ENCODE measurements at regions not wholly inside any gene's neighbourhood (a gene's known extent, or its start where the extent isn't known, plus 50 kb on each side); places are given as distances from the start of the nearest gene placed in this dataset.

- DNase-seq (ENCODE audit: low read depth): no peak
- Histone ChIP-seq H3K4me3 (ENCODE audit: low read depth, low read length) (no peak overlapping the region), H3K36me3 (ENCODE audit: control insufficient read depth, insufficient read depth, low read length) (no peaks in the 10 kb centered on the region), H3K27me3 (ENCODE audit: control insufficient read depth, insufficient read depth, low read length) (no peaks in the 10 kb centered on the region)
- ChIA-PET POLR2A (no interaction called here), CTCF (no interaction called here)
- TF ChIP-seq, protein P1, sequence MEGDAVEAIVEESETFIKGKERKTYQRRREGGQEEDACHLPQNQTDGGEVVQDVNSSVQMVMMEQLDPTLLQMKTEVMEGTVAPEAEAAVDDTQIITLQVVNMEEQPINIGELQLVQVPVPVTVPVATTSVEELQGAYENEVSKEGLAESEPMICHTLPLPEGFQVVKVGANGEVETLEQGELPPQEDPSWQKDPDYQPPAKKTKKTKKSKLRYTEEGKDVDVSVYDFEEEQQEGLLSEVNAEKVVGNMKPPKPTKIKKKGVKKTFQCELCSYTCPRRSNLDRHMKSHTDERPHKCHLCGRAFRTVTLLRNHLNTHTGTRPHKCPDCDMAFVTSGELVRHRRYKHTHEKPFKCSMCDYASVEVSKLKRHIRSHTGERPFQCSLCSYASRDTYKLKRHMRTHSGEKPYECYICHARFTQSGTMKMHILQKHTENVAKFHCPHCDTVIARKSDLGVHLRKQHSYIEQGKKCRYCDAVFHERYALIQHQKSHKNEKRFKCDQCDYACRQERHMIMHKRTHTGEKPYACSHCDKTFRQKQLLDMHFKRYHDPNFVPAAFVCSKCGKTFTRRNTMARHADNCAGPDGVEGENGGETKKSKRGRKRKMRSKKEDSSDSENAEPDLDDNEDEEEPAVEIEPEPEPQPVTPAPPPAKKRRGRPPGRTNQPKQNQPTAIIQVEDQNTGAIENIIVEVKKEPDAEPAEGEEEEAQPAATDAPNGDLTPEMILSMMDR (IDR thresholded peaks at IDR 0.05; ENCODE audit: insufficient read depth, low read depth, low read length): no peak
Observed at GRCh38 chr9:11269036-11269435, 656.2 kb upstream of the PTPRD start.

DNA sequence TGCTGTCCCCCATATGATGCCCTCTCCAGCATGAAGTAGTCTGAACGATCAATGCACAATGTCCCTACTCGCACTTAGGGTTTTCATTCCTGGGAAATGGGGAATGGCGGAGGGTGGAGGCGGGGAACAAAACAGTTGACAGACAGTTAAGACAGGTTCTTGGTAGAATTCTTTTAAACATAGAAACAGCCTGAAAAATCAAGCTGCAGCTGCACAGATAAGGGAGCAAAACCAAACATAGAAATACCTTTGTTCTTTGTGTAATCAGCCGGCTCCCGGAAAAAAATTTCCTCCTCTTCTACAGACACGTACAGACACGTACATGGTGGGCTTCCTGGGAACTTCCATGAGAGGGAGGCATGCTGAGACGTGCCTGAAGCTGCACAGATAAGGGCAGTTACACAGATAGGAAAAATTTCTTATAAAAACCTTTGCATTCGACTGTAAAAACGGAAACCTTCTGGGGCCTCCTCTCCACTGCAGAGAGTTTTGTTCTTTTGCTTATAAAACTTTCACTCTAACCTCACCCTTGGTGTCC, 662.4 kb upstream of the PTPRD start:
- no peak overlapping the region for H3K4me3 ChIP-seq (ENCODE audit: low read depth, low read length)
- H3K36me3 ChIP-seq (ENCODE audit: control insufficient read depth, insufficient read depth, low read length): no peaks in the 10 kb centered on the region
- no peak for DNase-seq (ENCODE audit: low read depth)
- CTCF ChIA-PET: no interaction called here
- H3K27me3 ChIP-seq (ENCODE audit: control insufficient read depth, insufficient read depth, low read length): no peaks in the 10 kb centered on the region
- POLR2A ChIA-PET: no interaction called here
- TF ChIP-seq, protein P1 (IDR thresholded peaks at IDR 0.05; ENCODE audit: insufficient read depth, low read depth, low read length): no peak

DNA sequence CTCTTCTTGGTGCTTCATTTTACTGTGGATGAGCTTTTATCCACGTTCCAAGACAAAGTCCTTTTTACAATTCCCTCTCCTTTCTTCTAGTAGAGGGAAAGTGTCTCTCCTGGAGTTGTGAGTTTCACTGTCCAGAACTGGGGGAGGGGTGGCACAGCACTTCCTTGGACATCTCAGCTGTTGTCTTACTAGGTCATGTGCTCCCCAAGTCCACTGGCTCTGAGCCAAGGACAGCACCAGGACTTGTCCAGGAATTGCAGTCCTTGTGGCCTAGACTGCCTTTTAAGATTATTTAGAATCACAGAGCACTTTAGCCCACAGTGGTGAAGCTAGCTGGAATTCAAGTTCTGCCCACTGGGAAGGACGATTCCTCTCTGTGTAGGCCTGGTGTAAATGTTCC, 700.2 kb upstream of the PTPRD start:
- ChIA-PET CTCF (no interaction called here), POLR2A (no interaction called here)
- TF ChIP-seq, protein P1 (IDR thresholded peaks at IDR 0.05; ENCODE audit: insufficient read depth, low read depth, low read length): no peak

DNA sequence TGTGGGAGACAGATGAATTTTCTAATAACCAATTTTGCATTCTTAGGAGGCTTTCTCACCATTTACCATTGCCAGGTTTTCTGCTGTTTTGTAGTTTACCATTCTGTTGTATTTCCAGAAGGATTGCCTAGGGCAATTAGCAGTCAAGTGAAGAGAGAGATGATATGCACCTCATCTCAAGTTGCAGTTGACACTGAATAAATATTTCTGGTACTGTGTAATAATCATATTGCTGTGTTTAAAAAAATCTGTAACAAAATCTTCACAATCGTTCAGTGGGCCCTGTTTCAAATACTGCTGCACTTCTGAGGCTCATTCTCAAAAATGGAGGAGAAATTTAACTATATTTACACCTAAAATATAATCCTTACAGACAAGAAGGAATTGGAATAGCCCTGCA, 706.1 kb upstream of the PTPRD start:
- TF ChIP-seq, protein P1 (IDR thresholded peaks at IDR 0.05; ENCODE audit: insufficient read depth, low read depth, low read length): no peak
- DNase-seq (ENCODE audit: low read depth): no peak
- Histone ChIP-seq H3K4me3 (ENCODE audit: low read depth, low read length) (no peak overlapping the region), H3K27me3 (ENCODE audit: control insufficient read depth, insufficient read depth, low read length) (no peaks in the 10 kb centered on the region), H3K36me3 (ENCODE audit: control insufficient read depth, insufficient read depth, low read length) (no peaks in the 10 kb centered on the region)
- CTCF ChIA-PET: no interaction called here
- POLR2A ChIA-PET: no interaction called here

More for the DNA sequence above, 700.2 kb upstream of the PTPRD start:
- H3K36me3 ChIP-seq (ENCODE audit: control insufficient read depth, insufficient read depth, low read length): no peaks in the 10 kb centered on the region
- no peaks in the 10 kb centered on the region for H3K27me3 ChIP-seq (ENCODE audit: control insufficient read depth, insufficient read depth, low read length)
- no peak for DNase-seq (ENCODE audit: low read depth)
- no peak overlapping the region for H3K4me3 ChIP-seq (ENCODE audit: low read depth, low read length)

DNA sequence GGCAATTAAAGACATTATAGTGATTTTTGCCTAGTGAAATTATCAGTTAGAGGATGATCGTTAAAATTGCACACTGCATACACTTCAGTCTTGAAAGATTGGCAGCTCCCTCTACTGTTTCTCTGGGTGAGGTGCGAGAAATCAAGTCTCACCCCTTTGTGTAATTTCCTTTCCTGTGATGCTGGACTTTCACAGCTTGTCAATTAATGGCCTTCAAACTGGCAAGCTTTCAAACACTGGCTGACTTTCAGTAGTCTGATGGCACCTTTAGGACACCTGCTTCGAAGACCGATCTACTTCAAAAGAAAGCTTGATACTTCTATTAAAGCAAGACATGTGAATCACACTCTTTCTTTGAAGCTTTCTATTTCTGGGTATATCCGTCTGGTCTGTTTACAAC, 706.7 kb upstream of the PTPRD start:
- DNase-seq (ENCODE audit: low read depth): no peak
- no peaks in the 10 kb centered on the region for H3K36me3 ChIP-seq (ENCODE audit: control insufficient read depth, insufficient read depth, low read length)
- ChIA-PET CTCF (no interaction called here), POLR2A (no interaction called here)
- H3K27me3 ChIP-seq (ENCODE audit: control insufficient read depth, insufficient read depth, low read length): no peaks in the 10 kb centered on the region
- TF ChIP-seq, protein P1 (IDR thresholded peaks at IDR 0.05; ENCODE audit: insufficient read depth, low read depth, low read length): no peak
- no peak overlapping the region for H3K4me3 ChIP-seq (ENCODE audit: low read depth, low read length)
